Stimulated activated naive CD8-positive, alpha-beta T cell treated with anti-CD3 and anti-CD28 coated beads, Interleukin-15, Interleukin-2, amounts not matched to agents 100 U/mL and 50 U/mL, for 24 hours (primary cell): ENCODE measurements at regions not wholly inside any gene's neighbourhood (a gene's known extent, or its start where the extent isn't known, plus 50 kb on each side); places are given as distances from the start of the nearest gene placed in this dataset.
"Not testable (repeated sequence)": the region's sequence is repeated elsewhere in the genome, so short reads cannot be mapped to it uniquely, and the experiment has no call there.

Source experiments
- ATAC-seq: fragments of 150-1000 bp; cut with Tn5 transposase; one replicate; pipeline ENCODE4 v1.10.0; 2021
- DNase-seq: peaks from one replicate; pipeline ENCODE4 v3.0.0; 2021

DNA sequence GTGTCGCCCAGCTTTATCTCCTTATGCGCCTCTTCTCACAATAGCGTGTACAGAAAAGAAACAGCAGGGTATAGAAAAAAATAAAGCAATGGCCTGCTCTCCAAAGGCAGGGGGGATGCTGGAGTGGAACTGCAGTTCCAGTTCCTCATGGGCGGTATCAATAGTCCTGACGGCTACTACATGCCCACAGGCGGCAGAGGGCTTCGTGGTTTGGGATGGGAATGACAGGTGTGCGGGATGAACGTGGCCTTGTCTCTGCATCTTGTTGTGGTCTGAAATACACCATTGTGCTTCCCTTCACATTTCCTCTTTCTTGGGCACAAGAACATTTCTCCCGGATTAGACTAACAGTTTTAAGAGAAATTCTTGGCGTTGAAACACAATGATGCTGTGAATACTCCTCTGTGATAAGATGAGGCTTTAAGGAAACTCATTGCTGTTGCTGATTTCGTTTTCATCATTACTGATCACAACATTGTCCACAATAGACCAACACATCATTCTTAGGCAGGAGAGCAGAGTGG lies 124.1 kb upstream of the IGFBP7 start:
- ATAC-seq: no peak

DNA sequence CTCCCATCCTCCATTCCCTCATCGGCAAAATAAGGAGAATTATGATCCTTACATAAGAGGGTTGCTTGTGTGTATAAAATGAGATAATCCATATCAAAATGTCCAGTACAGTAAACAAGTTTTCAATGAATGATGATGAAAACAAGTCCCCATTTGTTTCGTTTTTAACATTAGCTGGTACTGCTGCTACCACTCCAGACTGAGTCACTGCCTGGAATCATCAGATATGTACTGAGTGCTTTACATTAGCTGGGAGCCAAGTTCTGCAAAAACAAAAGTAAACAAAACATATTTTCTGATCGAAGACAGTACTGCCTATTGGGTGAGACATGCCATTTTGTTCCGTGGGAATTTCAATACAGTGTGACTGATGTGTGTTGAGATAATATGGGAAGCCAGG lies 123.2 kb upstream of the IGFBP7 start:
- ATAC-seq (no peak), DNase-seq (no peak)

More for the DNA sequence above, 124.1 kb upstream of the IGFBP7 start:
- DNase-seq: no peak

GRCh38 chr4:57231781-57232180 lies 121.6 kb upstream of the IGFBP7 start:
- DNase-seq (no peak), ATAC-seq (no peak)

- no peak for ATAC-seq
- no peak for DNase-seq
Measured at GRCh38 chr4:57220734-57221133, 110.5 kb upstream of the IGFBP7 start.

- ATAC-seq: no peak
- no peak for DNase-seq
Measured at GRCh38 chr4:57220172-57220571, 110.0 kb upstream of the IGFBP7 start.

DNA sequence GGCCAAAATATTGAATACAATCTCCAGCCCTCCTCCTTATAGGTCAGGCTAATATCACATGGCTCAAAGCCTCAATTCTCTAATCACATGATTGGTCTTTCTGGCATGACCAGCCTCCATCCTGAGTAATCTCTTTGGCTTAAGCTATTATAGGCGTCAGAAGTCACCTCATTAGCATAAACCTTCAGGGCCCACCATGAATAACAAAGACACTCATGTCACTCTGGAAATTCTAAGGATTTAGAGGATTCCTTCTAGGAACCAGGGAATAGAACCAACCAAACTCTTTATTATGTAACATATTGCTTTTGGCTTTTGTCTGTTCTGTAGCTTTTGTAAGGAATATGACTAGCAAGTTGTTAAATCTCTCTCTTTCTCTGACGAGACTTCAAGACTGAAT lies 109.2 kb upstream of the IGFBP7 start:
- no peak for ATAC-seq
- no peak for DNase-seq

DNA sequence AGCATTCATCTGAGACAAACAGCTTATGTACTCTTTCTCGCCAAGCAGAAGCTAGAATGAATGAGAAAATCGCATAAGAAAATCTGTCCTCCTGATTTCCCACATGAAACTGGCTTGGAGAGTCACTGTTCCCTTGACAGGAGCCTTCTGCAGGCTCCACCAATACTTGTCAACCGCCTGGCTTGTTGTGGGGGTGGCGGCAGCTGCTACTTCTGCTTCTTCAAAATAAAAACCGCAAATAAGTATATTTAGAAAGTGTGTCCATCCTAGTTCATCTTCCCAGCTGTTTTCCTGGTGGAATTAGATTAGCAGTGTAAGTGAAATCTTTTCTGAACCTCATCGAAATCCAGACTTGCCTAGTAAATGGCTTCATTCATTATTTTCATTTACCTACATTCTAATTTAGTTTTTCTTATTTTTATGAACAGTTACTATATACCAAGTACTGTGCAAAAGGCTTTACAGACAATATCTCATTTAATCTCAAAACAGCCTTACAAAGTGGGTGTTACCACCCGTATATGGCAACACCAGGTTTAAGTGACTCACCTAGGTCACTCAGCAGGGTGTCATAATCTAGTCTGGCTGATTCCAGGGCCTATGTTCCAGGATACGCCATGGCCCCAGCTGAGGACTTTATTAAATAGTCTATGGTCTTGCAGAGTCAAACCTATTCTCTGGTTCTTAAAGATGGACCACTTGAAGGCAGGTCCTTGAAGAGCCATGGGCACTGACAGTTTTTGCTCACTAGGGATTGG lies 104.6 kb upstream of the IGFBP7 start:
- ATAC-seq (no peak), DNase-seq (no peak)

- DNase-seq (no peak), ATAC-seq (no peak)
Measured at GRCh38 chr4:57211131-57211530, 100.9 kb upstream of the IGFBP7 start.

GRCh38 chr4:57206172-57206571 lies 96.0 kb upstream of the IGFBP7 start:
- ATAC-seq (no peak), DNase-seq (no peak)

- DNase-seq (no peak), ATAC-seq (no peak)
Measured at GRCh38 chr4:57205580-57205979, 95.4 kb upstream of the IGFBP7 start.

- DNase-seq (no peak), ATAC-seq (no peak)
Measured at GRCh38 chr4:57200799-57201327, 90.7 kb upstream of the IGFBP7 start.

DNA sequence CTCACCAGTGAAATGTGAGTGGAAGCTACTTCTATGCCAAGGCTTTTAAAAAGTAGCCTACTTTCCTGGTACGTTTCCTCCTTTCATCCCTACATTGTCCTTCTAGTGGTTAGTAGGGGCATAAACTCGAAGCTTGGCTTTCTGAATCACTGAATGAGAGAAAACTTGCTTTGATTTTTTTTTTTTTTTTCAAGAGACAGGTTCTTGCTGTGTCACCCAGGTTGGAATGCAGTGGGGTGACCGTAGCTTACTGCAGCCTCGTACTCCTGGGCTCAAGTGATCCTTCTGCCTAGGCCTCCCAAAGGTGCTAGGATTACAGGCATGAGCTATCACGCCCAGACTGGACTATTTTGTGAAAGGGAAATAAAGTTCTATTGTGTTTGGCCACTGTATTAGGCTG lies 89.1 kb upstream of the IGFBP7 start:
- DNase-seq (no peak), ATAC-seq (no peak)

DNA sequence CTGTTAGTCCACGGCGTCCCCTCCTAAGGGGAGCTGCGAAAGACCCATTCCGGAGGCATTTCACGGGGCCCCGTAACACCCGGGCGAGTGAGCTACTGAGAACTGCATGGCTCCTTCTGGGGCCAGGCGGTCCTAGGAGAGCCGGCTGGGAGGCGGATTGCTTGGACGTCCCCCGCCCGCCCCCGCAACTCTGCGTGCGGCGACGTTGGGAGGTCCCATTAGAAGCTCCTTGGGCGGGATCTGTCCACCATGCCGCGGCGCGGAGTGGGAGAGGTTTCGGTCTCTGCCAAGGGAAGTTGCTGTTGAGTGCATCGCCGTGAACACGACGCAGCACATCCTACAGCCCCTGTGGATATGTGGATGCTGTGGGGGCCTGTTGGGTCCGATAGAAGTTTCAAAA lies 85.4 kb upstream of the IGFBP7 start:
- no peak for DNase-seq
- no peak for ATAC-seq

GRCh38 chr4:57194068-57194611 lies 84.0 kb upstream of the IGFBP7 start:
- no peak for ATAC-seq

DNA sequence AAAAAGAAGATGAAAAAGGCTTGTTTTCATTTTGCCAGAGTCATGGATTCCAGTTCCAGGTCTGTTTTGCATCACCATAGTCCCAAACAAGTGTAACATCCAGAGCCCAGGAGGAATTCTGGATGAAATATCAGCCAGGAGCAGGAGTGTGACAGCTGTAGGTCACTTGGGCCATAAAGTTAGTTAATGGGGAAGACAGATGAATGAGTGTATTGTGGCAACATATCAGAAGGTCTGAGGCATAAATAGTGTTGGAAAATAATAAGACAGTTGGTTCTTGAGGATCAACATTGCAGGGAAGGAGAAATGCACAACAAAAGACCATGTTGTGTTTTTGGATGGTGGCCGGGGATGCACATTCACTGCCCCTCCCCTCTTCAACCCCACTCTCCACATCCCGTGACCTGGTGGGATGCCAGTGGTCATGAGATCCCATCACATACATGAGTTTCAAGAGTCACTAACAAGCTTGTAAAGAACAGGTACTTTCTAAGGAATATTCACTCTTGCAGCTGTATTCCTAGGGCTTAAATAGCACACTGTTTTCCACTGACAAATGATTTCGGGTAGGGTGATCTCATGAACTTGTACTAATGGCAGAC lies 83.1 kb upstream of the IGFBP7 start:
- ATAC-seq (no peak), DNase-seq (no peak)

More at GRCh38 chr4:57194068-57194611, 84.0 kb upstream of the IGFBP7 start:
- no peak for DNase-seq

- ATAC-seq: no peak
- no peak for DNase-seq
Measured at GRCh38 chr4:57191523-57192034, 81.4 kb upstream of the IGFBP7 start.

GRCh38 chr4:57190601-57191481 lies 80.7 kb upstream of the IGFBP7 start:
- ATAC-seq: no peak
- DNase-seq: peak; percentile 43

- ATAC-seq (no peak), DNase-seq (no peak)
Measured at GRCh38 chr4:57187246-57187645, 77.1 kb upstream of the IGFBP7 start.

GRCh38 chr4:57184378-57185029 lies 74.3 kb upstream of the IGFBP7 start:
- ATAC-seq (no peak), DNase-seq (no peak)

- no peak for ATAC-seq
- DNase-seq: no peak
Measured at GRCh38 chr4:57182132-57182874, 72.1 kb upstream of the IGFBP7 start.

- DNase-seq, ATAC-seq: not testable (repeated sequence)
Measured at GRCh38 chr4:57173136-57173535, 63.0 kb upstream of the IGFBP7 start.
